Neutrophil (primary cell): ENCODE measurements at regions not wholly inside any gene's neighbourhood (a gene's known extent, or its start where the extent isn't known, plus 50 kb on each side); places are given as distances from the start of the nearest gene placed in this dataset.

ENCODE experiments used
- H3K27ac ChIP-seq: fragments of 200-600 bp; sonication (generic); 2 replicates; pipeline ENCODE4 v1.5.1; 2016; ENCODE audit warnings: mild to moderate bottlenecking, moderate library complexity
- H3K27me3 ChIP-seq: fragments of 200-600 bp; sonication (generic); 2 replicates; pipeline ENCODE4 v1.6.0; 2016; ENCODE audit warnings: mild to moderate bottlenecking
- H3K36me3 ChIP-seq: fragments of 200-600 bp; sonication (generic); 2 replicates; pipeline ENCODE4 v1.5.1; 2017
- H3K4me1 ChIP-seq, 2 experiments: fragments of 200-600 bp in 1 of 2; sonication (generic) in 1 of 2; 1 replicate in 1 of 2; 2 replicates in 1 of 2; pipeline versions ENCODE4 v1.5.1 to v1.6.1; 2013 to 2016; ENCODE audit warnings: low read depth in 1 of 2, low read length in 1 of 2, mild to moderate bottlenecking in 1 of 2, moderate library complexity in 1 of 2; ENCODE audit not compliant: control insufficient read depth in 1 of 2, insufficient read depth in 1 of 2
- H3K4me3 ChIP-seq, 2 experiments: fragments of 200-600 bp in 1 of 2; sonication (generic) in 1 of 2; 1 replicate in 1 of 2; 2 replicates in 1 of 2; pipeline ENCODE4 v1.5.1; 2013 to 2016; ENCODE audit warnings: low read depth in 1 of 2, low read length in 1 of 2, mild to moderate bottlenecking in 1 of 2, moderate library complexity in 1 of 2
- H3K9me3 ChIP-seq: fragments of 200-600 bp; sonication (generic); 2 replicates; pipeline ENCODE4 v1.5.1; 2016
- TF ChIP-seq, protein P1 (sequence below): fragments of 200-600 bp; sonication (generic); IDR thresholded peaks from 2 replicates; pipeline ENCODE4 v1.5.1; 2016; ENCODE audit warnings: antibody characterized with exemption

DNA sequence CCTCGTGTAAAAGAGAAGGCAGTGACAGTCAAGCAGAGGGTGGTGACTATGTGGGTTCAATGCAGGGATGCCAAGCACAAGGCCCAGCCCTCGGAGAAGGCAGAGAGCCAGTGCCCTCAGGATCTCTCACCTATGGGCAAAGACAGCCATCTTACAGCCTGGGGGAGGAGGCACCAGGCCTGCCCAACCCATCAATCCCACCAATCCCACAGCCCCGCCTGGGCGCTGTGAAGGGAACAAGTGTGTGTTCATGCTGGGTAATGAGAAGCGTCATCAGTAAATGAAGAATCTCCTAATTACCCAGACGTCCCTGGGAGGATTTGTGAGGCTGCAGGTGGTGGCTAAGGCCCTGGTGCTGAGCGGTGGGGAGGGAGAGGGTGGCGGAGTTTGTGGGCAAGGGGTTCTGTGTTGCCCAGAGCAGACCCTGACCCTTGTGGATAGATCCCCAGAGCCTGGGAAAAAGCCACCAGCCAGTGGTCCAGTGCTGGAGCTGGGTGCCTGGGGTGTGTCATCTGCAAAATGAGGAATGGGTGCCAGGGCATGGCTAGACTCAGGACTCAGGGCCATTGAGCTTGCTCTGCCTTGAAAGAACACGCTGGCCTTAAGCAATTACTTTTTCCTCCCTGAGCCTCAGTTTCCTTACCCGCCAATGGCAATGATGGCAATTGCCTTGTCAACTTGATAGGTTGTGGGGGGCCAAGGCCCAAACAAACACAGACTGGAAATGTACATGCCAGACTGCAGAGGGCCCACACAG lies 128.1 kb upstream of the UNC5B start:
- H3K4me3 ChIP-seq: no peak overlapping the region
- H3K27ac ChIP-seq: no peak overlapping the region
- no peaks in the 10 kb centered on the region for H3K36me3 ChIP-seq
- H3K9me3 ChIP-seq: no peaks in the 10 kb centered on the region
- H3K27me3 ChIP-seq: no peaks in the 10 kb centered on the region
- TF ChIP-seq, protein P1, sequence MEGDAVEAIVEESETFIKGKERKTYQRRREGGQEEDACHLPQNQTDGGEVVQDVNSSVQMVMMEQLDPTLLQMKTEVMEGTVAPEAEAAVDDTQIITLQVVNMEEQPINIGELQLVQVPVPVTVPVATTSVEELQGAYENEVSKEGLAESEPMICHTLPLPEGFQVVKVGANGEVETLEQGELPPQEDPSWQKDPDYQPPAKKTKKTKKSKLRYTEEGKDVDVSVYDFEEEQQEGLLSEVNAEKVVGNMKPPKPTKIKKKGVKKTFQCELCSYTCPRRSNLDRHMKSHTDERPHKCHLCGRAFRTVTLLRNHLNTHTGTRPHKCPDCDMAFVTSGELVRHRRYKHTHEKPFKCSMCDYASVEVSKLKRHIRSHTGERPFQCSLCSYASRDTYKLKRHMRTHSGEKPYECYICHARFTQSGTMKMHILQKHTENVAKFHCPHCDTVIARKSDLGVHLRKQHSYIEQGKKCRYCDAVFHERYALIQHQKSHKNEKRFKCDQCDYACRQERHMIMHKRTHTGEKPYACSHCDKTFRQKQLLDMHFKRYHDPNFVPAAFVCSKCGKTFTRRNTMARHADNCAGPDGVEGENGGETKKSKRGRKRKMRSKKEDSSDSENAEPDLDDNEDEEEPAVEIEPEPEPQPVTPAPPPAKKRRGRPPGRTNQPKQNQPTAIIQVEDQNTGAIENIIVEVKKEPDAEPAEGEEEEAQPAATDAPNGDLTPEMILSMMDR: no peak
- no peaks in the 10 kb centered on the region for H3K4me1 ChIP-seq

DNA sequence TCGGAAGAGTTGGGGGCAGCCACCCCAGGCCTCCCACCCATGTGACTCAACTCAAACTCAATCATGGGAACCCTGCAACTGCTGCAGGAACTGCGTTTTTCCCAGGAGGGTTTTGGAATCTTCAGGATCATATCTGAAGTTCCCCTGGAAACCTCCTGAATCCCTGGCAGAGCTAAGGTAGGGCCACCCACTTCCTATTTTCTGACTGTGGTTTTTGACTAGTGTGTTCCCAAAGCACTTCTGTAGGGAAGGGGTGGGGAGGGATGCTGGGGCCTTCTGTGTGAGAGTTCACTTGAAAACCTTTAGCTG lies 127.6 kb upstream of the UNC5B start:
- TF ChIP-seq, protein P1: no peak

DNA sequence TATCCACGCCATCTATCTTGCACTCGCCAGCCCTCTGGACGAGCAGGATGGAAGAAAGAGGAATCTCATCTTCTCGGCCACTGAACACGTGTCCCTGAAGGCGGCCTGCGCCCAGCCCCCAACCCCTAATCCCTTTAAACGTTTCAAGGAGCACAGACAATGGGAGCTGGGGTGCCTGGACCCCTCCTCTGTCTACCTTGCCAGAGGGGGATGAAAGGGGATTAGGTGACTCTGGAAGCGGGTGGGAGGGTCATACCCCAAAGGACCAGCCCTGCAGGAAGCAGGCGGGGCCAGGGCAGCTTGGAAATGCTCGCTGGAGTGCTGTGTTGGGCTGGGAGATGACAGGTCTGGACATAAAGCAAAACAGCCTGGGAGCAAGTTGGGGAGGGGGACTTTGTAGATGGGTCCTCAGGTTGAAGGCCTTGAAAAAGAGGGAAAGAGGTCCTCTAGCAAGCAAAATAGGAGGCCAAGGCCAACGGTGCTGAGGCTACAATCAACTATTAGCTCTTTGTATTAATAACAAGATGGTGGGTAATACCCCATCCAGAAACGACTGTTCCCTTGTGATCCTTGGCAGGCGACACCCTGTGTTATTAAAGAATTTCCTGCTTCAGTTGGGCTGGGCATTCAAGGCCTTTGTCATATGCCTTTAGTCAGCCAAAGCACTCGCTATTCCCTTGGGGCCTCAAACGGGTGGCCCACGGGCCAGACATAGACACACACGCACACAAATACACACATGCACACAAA lies 126.5 kb upstream of the UNC5B start:
- Histone ChIP-seq H3K4me3 (no peak overlapping the region), H3K27me3 (no peaks in the 10 kb centered on the region), H3K9me3 (no peaks in the 10 kb centered on the region), H3K4me1 (no peaks in the 10 kb centered on the region), H3K27ac (no peak overlapping the region), H3K36me3 (no peaks in the 10 kb centered on the region)
- TF ChIP-seq, protein P1: no peak

More for the DNA sequence above, 127.6 kb upstream of the UNC5B start:
- Histone ChIP-seq H3K9me3 (no peaks in the 10 kb centered on the region), H3K4me1 (no peaks in the 10 kb centered on the region), H3K27ac (no peak overlapping the region), H3K27me3 (no peaks in the 10 kb centered on the region), H3K4me3 (no peak overlapping the region), H3K36me3 (no peaks in the 10 kb centered on the region)

DNA sequence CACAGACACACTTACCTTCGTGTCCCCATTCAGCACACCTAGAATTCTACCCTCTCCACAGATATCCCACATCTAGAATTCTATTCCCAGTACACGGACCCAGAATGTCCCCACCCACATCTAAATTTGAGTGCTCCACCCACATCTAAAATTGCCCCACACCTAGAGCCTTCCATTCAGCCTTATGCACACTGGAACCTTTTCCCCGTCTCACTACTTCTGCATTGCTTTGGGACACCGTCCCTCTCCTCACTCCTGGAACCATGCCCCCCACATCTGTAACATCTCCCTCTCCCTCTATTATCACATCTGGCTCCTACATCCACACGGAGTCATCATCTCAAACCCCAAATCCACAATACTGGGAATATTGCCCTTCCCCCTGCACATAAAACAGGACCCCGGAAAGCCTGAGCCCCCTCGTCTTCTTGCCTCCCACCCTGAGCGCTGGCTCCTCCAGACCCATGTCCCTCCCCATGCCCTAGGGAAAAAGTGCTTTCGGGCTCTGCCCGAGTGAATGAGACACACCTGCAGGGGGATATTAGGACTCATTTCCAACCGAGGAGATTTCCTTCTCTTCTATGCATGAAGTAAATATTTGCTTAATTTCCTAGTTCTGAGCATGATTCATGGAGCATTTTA lies 125.8 kb upstream of the UNC5B start:
- TF ChIP-seq, protein P1: no peak
- Histone ChIP-seq H3K27ac (no peak overlapping the region), H3K36me3 (no peaks in the 10 kb centered on the region), H3K9me3 (no peaks in the 10 kb centered on the region), H3K4me1 (no peaks in the 10 kb centered on the region), H3K27me3 (no peaks in the 10 kb centered on the region), H3K4me3 (no peak overlapping the region)

DNA sequence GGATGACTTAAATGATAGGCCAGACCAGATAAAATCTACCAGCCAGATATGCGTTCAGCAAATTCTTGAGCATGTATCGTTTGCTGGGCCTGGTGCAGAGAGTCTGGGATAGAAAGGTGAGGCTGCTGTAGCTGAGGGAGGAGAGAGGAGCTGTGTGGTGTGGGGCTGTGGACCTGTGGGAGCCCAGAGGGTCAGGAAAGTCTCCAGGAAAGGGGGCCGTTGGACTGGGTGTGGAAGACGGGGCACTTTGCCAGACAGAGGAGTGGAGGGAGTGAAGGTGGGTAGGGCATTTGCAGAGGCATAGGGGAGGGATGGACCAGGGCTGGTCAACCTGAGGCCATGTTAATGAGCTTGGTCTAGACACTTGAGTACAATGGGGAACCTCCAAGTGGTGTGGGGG lies 124.7 kb upstream of the UNC5B start:
- no peak overlapping the region for H3K27ac ChIP-seq
- H3K27me3 ChIP-seq: no peaks in the 10 kb centered on the region
- no peaks in the 10 kb centered on the region for H3K4me1 ChIP-seq
- H3K9me3 ChIP-seq: no peaks in the 10 kb centered on the region
- TF ChIP-seq, protein P1: no peak
- H3K36me3 ChIP-seq: no peaks in the 10 kb centered on the region
- no peak overlapping the region for H3K4me3 ChIP-seq
